HuH-7 (cell line): ENCODE measurements at regions not wholly inside any gene's neighbourhood (a gene's known extent, or its start where the extent isn't known, plus 50 kb on each side); places are given as distances from the start of the nearest gene placed in this dataset.

Experiments used
- DNase-seq: peaks from one replicate; pipeline ENCODE4 v3.0.0; 2011; ENCODE audit warnings: low spot score

- DNase-seq, result no peak
These were observed 76.0 kb downstream of the FAM124B start for GRCh38 chr2:224325941-224326340.

GRCh38 chr2:224324604-224325003, 77.3 kb downstream of the FAM124B start:
- DNase-seq, result peak; percentile 28

DNA sequence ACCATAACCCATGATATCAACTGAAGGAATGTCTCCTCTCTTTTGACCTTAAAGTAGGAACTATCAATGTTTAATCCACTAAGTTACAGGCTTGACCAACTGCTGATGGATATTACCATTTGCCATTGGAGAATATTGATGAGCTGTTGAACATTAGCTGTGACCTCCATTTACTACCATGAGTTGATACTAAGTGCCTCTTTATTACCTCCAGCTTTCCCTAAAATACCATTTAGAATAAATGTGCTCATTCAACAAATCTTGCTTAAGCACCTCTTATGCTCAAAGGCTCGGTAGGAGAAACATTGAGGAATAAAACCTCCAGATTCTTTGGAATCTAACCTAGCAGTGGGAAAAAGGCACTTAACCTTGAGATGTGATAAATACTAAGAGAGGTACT, 81.2 kb downstream of the FAM124B start:
- no peak for DNase-seq

GRCh38 chr2:224319750-224320149, 82.2 kb downstream of the FAM124B start:
- no peak for DNase-seq

DNA sequence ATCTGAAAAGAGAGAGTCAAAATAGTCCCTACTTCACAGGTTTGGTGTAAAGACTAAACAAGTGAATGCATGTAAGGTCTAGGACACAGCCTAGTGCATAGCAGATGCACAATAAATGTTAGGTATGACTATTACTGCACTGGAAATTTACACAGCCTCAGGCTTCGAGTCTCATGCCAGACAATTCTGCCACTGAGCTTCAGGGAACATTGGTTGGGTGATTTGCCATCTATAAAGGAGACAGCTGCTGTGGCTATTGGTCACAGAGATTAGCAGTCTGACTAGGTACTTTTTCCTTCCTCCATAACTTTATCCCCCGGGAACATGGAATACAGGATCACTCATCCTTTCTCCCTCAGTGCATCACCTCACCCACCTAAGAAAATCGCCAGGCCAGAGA, 89.2 kb downstream of the FAM124B start:
- DNase-seq, result no peak

DNA sequence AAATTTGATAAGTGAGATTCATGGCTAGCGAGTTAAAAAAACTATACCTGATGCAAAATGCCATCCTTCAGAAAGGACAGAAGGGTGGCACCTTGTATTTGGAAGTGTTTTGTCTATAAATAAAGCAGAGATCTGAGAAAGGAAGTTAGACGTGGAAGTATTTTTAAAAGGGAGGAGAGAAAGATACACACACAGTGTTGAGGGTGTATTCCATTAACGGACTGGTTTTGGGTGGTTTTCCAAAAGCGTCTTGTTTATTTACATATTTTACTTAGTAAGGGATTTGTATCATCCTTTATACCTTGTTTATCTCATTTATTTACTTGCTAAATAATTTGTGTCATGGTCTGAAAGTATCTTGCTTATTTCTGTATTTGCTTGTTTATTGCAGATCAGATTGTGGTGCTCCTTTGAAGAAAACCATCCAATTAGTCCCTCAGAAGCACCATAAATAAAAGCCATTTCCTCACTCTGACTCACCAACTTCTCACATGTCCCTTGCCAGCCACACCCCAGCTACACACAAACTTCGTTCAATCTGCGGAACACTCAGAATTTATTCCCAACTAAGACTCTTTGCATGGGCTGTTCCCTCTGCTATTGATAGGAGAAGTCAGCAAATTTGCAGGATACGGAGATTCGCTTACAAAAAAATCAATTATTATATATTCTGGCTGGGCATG, 90.8 kb downstream of the FAM124B start:
- no peak for DNase-seq

GRCh38 chr2:224309176-224309575, 92.7 kb downstream of the FAM124B start:
- DNase-seq, result no peak

DNA sequence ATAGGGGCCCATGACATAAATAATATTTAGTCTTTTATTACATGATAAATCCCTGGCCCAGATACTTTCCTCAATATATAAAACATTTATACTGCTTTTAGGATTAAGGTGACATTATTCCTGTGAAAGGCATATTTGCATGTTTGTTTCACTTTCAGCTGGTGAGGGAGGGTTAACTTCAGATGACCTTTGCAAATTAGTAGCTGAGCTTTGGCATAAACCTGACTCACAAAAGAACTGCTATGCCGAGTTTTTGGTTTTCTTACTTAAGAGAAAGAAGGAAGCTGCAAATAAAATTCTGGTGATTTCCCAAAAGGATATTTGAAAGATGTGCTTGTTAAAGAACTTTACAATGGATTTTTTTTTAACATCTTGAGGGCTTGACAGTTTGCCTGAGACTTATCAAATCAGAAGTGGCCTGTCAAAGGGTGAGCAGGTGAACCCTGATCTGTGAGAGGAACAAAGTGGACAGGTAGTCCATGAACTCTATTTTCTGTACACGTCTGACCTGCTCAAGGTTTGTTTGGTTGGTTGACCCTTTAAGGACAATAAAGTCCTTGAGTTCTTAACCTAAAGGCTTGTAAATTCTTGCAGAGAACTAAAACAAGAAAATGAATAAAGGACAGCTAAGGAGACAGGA, 93.5 kb downstream of the FAM124B start:
- DNase-seq, result no peak

DNA sequence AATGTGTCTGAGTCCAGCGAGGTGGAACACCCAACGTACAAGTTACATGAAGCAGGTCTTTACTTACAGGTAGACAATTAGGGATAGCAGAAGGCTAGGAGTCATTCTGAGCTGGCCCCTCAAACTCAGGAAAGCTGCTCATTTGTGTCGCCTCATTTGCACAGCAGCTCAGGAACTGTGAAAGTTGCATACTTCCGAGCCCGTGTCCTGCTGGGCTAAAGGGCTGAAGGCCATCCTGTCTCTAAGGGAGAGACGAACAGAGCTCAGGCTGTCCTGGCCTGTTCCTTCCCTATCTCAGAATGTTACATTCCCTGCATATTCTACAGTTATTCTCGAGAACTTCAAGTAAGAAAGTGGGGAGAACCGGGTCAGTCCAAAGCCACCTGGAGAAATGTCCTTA, 99.0 kb downstream of the FAM124B start:
- DNase-seq, result no peak

DNA sequence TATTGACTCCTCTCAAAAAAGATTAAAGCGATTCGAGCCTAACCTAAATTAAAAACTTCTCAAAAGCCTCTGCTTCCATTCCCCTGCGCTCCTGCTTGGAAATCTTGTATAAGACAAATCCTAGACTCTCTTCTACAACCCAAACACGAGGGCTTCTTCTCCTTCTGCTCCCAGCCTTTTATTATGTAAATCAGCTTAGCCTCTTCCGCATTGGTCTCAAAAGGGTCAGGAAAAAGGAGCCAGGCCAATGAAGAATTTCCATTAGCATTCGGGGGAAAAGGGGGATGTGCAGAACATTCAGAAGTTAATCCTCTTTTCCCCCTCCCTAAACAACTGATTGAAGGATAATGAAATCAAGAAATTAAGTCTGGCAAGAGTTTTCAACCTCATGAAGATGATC, 107.9 kb downstream of the FAM124B start:
- DNase-seq, result no peak

GRCh38 chr2:224287531-224287930, 114.4 kb downstream of the FAM124B start:
- no peak for DNase-seq

DNA sequence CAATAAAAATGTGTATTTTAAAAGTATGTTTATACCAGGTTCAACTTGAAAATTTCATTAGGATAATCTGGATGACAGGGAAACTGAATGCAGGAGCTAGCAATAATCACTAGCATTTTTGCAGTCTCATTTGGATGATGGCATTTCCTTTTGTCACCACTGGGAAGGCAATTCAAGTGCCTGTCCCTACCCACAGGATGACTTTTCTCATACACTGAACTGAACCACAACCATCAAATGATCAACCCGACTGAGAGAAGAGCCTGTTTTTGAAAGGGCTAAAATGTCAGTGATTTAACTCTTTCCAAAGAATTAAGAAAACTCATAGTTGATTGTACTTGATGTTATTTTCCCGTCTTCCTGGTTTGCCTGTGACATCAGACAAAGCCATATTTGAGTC, 115.0 kb downstream of the FAM124B start:
- no peak for DNase-seq

GRCh38 chr2:224284134-224284946, 117.6 kb downstream of the FAM124B start:
- DNase-seq, result no peak

DNA sequence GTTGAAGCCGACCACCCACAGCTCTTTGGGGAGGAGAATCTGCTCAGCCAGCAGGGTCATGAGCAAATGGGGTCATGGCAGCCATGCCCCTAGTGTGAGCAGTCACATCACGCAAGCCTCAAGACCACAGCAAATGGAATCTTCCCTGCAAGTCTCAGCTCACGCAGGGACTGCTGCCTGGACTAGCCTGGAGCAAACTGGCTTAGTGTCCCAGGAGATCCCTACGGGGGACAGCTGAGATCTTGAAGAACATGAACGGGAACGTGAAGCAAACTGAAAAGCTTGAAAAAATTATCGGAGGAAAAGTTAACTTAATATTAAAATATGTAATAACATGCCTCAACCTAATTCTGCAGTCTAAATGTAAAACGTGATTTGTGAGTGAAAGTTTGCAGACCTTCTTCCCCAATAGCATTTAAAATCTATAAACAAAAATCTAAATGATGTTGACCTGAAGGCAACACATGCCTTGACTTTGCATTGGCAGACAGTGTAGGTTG, 118.4 kb downstream of the FAM124B start:
- no peak for DNase-seq

DNA sequence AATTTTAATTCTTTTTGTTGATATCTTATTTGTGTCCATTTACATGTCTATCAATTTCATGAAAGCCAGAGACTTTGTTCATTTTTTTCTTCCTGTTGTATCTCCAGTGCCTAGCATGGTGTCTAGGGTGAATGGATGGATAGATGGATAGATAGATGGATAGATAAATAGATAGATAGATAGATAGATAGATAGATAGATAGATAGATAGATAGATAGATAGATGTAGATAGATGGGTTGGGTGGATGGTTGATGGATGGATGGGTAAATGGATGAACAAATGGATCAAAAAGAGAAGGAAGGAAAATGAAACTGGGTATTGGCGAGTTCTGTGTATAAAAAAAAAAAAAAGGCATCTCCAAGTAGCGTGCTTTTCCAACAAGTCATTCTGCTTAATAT, 120.5 kb downstream of the FAM124B start:
- DNase-seq, result no peak

GRCh38 chr2:224278531-224278930, 123.4 kb downstream of the FAM124B start:
- no peak for DNase-seq

DNA sequence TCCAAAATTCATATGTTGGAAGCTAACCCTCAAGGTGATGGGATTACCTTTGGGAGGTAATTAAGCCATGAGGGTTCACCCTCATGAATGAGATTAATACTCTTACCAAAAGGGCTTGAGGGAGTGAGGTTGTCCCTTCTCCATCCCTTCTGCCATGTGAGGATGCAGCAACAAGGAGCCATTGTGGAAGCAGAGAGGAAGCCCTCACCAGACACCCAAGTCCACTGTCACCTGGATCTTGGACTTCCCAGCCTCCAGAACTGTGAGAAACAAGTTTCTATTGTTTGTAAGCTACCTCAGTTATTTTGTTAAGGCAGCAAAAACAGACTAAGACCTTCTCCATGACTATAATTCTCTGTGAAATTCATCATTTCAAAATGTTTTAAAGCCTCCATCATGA, 125.7 kb downstream of the FAM124B start:
- DNase-seq, result no peak

- DNase-seq, result no peak
These were observed 129.5 kb downstream of the FAM124B start for GRCh38 chr2:224272237-224272910.

DNA sequence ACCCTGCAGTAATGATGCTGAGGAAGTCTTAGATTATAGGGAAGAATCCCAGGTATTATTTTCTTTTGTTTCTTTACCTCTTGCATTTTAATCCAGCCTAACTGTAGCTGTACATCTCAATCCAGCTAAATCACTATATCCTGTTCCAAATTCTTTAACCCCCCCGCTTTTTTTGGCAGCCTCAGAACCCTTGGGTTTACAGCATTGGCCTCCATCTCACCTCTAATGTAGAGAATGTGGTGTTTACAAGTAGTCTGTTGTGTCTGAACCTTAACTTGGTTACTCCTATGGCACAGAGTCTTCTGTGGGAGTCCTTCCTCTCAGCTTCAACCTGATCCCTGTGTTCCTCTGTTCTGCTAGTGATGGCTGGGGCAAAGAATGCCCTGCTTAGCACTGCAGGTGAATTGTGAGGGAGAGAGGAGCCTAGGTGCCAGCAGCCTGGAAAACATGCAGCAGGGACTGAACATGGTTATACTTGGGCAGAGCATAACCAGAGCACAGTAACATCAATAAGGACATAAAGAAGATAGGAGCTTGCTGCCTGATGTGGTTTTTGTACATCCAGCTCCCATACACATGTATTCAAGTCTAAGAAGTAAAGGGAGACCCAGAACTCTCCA, 130.2 kb downstream of the FAM124B start:
- DNase-seq, result no peak

DNA sequence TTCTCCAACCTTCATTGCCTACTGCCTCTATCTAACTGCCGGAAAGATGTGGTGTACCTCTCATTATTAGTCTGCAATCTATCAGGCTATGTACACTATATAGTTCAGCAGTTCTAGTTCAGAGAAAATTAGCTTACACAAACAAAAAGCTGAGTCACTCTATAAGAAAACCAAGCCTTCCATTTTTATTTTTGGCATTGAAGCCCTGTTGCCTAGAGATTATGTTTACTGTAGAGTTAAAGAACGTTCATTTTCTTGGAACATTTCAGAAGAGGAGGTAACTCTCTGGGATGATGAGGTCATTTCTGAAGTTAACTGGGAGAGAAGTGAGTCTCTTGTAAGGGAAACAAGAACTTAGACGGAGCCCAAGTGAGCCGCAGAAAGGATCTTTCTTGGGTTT, 133.5 kb downstream of the FAM124B start:
- no peak for DNase-seq

- no peak for DNase-seq
These were observed 137.6 kb downstream of the FAM124B start for GRCh38 chr2:224264259-224264658.

DNA sequence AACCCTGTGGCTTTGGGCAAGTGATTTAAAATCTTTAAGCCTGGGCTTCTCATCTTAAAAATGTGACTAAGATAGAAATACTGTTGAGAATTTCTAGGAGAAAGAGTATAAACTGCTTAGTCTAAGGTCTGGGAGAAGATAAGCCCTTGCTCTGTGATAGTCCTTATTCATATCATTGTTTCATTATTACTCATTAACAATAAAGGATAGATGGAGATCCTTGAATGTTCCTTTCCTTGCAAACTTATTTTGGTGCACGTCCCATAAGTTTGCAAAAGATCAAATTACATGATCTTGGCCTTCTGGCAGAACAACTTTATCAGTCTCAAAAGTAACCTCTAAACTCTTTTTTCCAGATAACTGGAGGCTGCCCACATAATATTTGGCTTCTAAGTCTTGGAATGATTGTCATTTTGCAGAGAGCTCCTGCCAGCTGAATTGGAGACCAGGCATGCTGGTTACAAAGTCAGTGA, 138.3 kb downstream of the FAM124B start:
- no peak for DNase-seq
